ENCODE measurements at regions not wholly inside any gene's neighbourhood (a gene's known extent, or its start where the extent isn't known, plus 50 kb on each side); places are given as distances from the start of the nearest gene placed in this dataset.

- Mint-ChIP-seq H3K36me3 (no peaks in the 10 kb centered on the region), H3K9me3 (ENCODE audit: low read depth) (no peaks in the 10 kb centered on the region), H3K4me1 (no peaks in the 10 kb centered on the region), H3K27me3 (no peaks in the 10 kb centered on the region), H3K4me3 (no peak overlapping the region), H3K27ac (no peak overlapping the region)
- no peak for DNase-seq
- ATAC-seq, result no peak
- CTCF ChIA-PET, result no interaction called here
Measured at GRCh38 chr9:86713970-86714369, 233.3 kb downstream of the GAS1 start.

- Mint-ChIP-seq H3K36me3 (no peaks in the 10 kb centered on the region), H3K4me1 (no peaks in the 10 kb centered on the region), H3K4me3 (no peak overlapping the region), H3K27me3 (no peaks in the 10 kb centered on the region), H3K9me3 (ENCODE audit: low read depth) (no peaks in the 10 kb centered on the region), H3K27ac (no peak overlapping the region)
- no peak for ATAC-seq
- CTCF ChIA-PET, result no interaction called here
- no peak for DNase-seq
Measured at GRCh38 chr9:86713470-86713869, 233.8 kb downstream of the GAS1 start.

- no peaks in the 10 kb centered on the region for H3K4me1 Mint-ChIP-seq
- no peak overlapping the region for H3K27ac Mint-ChIP-seq
- CTCF ChIA-PET, result no interaction called here
- no peak overlapping the region for H3K4me3 Mint-ChIP-seq
- H3K27me3 Mint-ChIP-seq, result peaks cover 2% of the 10 kb centered on the region
- no peak for ATAC-seq
- no peaks in the 10 kb centered on the region for H3K36me3 Mint-ChIP-seq
- no peaks in the 10 kb centered on the region for H3K9me3 Mint-ChIP-seq (ENCODE audit: low read depth)
- no peak for DNase-seq
Measured at GRCh38 chr9:86708918-86709835, 238.1 kb downstream of the GAS1 start.

- CTCF ChIA-PET, result no interaction called here
Measured at GRCh38 chr9:86707932-86708510, 239.3 kb downstream of the GAS1 start.

GRCh38 chr9:86706391-86706790, 240.9 kb downstream of the GAS1 start:
- Mint-ChIP-seq H3K27ac (no peak overlapping the region), H3K9me3 (ENCODE audit: low read depth) (no peaks in the 10 kb centered on the region), H3K36me3 (no peaks in the 10 kb centered on the region), H3K4me3 (no peak overlapping the region), H3K27me3 (peaks cover 6% of the 10 kb centered on the region), H3K4me1 (no peaks in the 10 kb centered on the region)
- CTCF ChIA-PET, result no interaction called here
- ATAC-seq (no peak), DNase-seq (no peak)

More at GRCh38 chr9:86707932-86708510, 239.3 kb downstream of the GAS1 start:
- Mint-ChIP-seq H3K36me3 (no peaks in the 10 kb centered on the region), H3K27me3 (peaks cover 2% of the 10 kb centered on the region), H3K9me3 (ENCODE audit: low read depth) (no peaks in the 10 kb centered on the region), H3K4me1 (no peaks in the 10 kb centered on the region), H3K4me3 (no peak overlapping the region), H3K27ac (no peak overlapping the region)
- ATAC-seq (no peak), DNase-seq (no peak)

- H3K9me3 Mint-ChIP-seq (ENCODE audit: low read depth), result no peaks in the 10 kb centered on the region
- CTCF ChIA-PET, result no interaction called here
- DNase-seq (no peak), ATAC-seq (no peak)
- no peaks in the 10 kb centered on the region for H3K36me3 Mint-ChIP-seq
- H3K27ac Mint-ChIP-seq, result no peak overlapping the region
- no peaks in the 10 kb centered on the region for H3K4me1 Mint-ChIP-seq
- H3K4me3 Mint-ChIP-seq, result no peak overlapping the region
- peaks cover 8% of the 10 kb centered on the region for H3K27me3 Mint-ChIP-seq
Measured at GRCh38 chr9:86705490-86705889, 241.8 kb downstream of the GAS1 start.

GRCh38 chr9:86703346-86703745, 244.0 kb downstream of the GAS1 start:
- no peaks in the 10 kb centered on the region for H3K4me1 Mint-ChIP-seq
- H3K4me3 Mint-ChIP-seq, result no peak overlapping the region
- no peak overlapping the region for H3K27ac Mint-ChIP-seq
- no peak for ATAC-seq
- CTCF ChIA-PET, result no interaction called here
- no peak for DNase-seq
- H3K36me3 Mint-ChIP-seq, result no peaks in the 10 kb centered on the region
- no peaks in the 10 kb centered on the region for H3K9me3 Mint-ChIP-seq (ENCODE audit: low read depth)
- peaks cover 8% of the 10 kb centered on the region for H3K27me3 Mint-ChIP-seq

- H3K27me3 Mint-ChIP-seq, result peaks cover 8% of the 10 kb centered on the region
- no peak overlapping the region for H3K27ac Mint-ChIP-seq
- DNase-seq (no peak), ATAC-seq (no peak)
- no peaks in the 10 kb centered on the region for H3K36me3 Mint-ChIP-seq
- no peak overlapping the region for H3K4me3 Mint-ChIP-seq
- H3K9me3 Mint-ChIP-seq (ENCODE audit: low read depth), result no peaks in the 10 kb centered on the region
- no peaks in the 10 kb centered on the region for H3K4me1 Mint-ChIP-seq
- CTCF ChIA-PET, result no interaction called here
Measured at GRCh38 chr9:86700629-86701028, 246.7 kb downstream of the GAS1 start.

- CTCF ChIA-PET, result no interaction called here
- Mint-ChIP-seq H3K27ac (no peak overlapping the region), H3K36me3 (no peaks in the 10 kb centered on the region), H3K27me3 (peaks cover 9% of the 10 kb centered on the region), H3K4me1 (no peaks in the 10 kb centered on the region), H3K9me3 (ENCODE audit: low read depth) (no peaks in the 10 kb centered on the region), H3K4me3 (no peak overlapping the region)
- DNase-seq (no peak), ATAC-seq (no peak)
Measured at GRCh38 chr9:86697999-86698398, 249.3 kb downstream of the GAS1 start.

GRCh38 chr9:86697213-86697612, 250.1 kb downstream of the GAS1 start:
- H3K27ac Mint-ChIP-seq, result no peak overlapping the region
- CTCF ChIA-PET, result no interaction called here

GRCh38 chr9:86695910-86696424, 251.3 kb downstream of the GAS1 start:
- Mint-ChIP-seq H3K27ac (no peak overlapping the region), H3K4me3 (no peak overlapping the region), H3K27me3 (peaks cover 12% of the 10 kb centered on the region), H3K36me3 (no peaks in the 10 kb centered on the region), H3K9me3 (ENCODE audit: low read depth) (no peaks in the 10 kb centered on the region), H3K4me1 (no peaks in the 10 kb centered on the region)
- DNase-seq, result no peak
- no peak for ATAC-seq
- CTCF ChIA-PET, result no interaction called here

More at GRCh38 chr9:86697213-86697612, 250.1 kb downstream of the GAS1 start:
- no peak for ATAC-seq
- Mint-ChIP-seq H3K9me3 (ENCODE audit: low read depth) (no peaks in the 10 kb centered on the region), H3K4me1 (no peaks in the 10 kb centered on the region), H3K36me3 (no peaks in the 10 kb centered on the region), H3K27me3 (peaks cover 13% of the 10 kb centered on the region), H3K4me3 (no peak overlapping the region)
- DNase-seq, result no peak

GRCh38 chr9:86690034-86690433, 257.3 kb downstream of the GAS1 start:
- no peak for ATAC-seq
- Mint-ChIP-seq H3K27me3 (peaks cover 15% of the 10 kb centered on the region), H3K27ac (no peak overlapping the region), H3K4me1 (no peaks in the 10 kb centered on the region), H3K4me3 (no peak overlapping the region), H3K9me3 (ENCODE audit: low read depth) (no peaks in the 10 kb centered on the region), H3K36me3 (no peaks in the 10 kb centered on the region)
- DNase-seq, result no peak
- CTCF ChIA-PET, result no interaction called here

GRCh38 chr9:86687788-86688187, 259.5 kb downstream of the GAS1 start:
- DNase-seq, result no peak
- Mint-ChIP-seq H3K36me3 (no peaks in the 10 kb centered on the region), H3K4me3 (no peak overlapping the region), H3K27ac (no peak overlapping the region), H3K4me1 (no peaks in the 10 kb centered on the region), H3K9me3 (ENCODE audit: low read depth) (no peaks in the 10 kb centered on the region), H3K27me3 (peaks cover 12% of the 10 kb centered on the region)
- CTCF ChIA-PET, result interaction anchor here (0.7 to 1.5 kb wide), 2 partner anchors 30 to 154 kb away, joined by 3 to 4 read pairs; no protein-coding TSS in a partner anchor
- ATAC-seq, result no peak

- ATAC-seq (no peak), DNase-seq (no peak)
- Mint-ChIP-seq H3K27me3 (no peaks in the 10 kb centered on the region), H3K9me3 (ENCODE audit: low read depth) (no peaks in the 10 kb centered on the region), H3K4me3 (no peak overlapping the region), H3K4me1 (no peaks in the 10 kb centered on the region), H3K36me3 (no peaks in the 10 kb centered on the region), H3K27ac (no peak overlapping the region)
- CTCF ChIA-PET, result no interaction called here
Measured at GRCh38 chr9:86685556-86685955, 261.8 kb downstream of the GAS1 start.

Data from activated CD8-positive, alpha-beta memory T cell treated with anti-CD3 and anti-CD28 coated beads, Interleukin-2, amount 10 ng/mL, durations not matched to agents 7 days and 5 days (primary cell).